HG02870 (cell line): ENCODE measurements at regions not wholly inside any gene's neighbourhood (a gene's known extent, or its start where the extent isn't known, plus 50 kb on each side); places are given as distances from the start of the nearest gene placed in this dataset.

Source experiments
- ATAC-seq: cut with Tn5 transposase; IDR thresholded peaks from one replicate; pipeline ENCODE4 v1.9.1; 2021; ENCODE audit warnings: mild to moderate bottlenecking, moderate library complexity; ENCODE audit not compliant: unreplicated experiment

GRCh38 chr21:17451364-17451891, 61.4 kb upstream of the CXADR start:
- ATAC-seq: no peak

GRCh38 chr21:17454315-17455027, 58.4 kb upstream of the CXADR start:
- peak; percentile 86 for ATAC-seq

- ATAC-seq: no peak
These were observed 57.9 kb upstream of the CXADR start for GRCh38 chr21:17455028-17455353.

GRCh38 chr21:17455451-17455850, 57.4 kb upstream of the CXADR start:
- ATAC-seq: no peak

GRCh38 chr21:17458279-17458678, 54.6 kb upstream of the CXADR start:
- no peak for ATAC-seq

GRCh38 chr21:17460094-17460493, 52.7 kb upstream of the CXADR start:
- no peak for ATAC-seq

- no peak for ATAC-seq
These were observed 51.8 kb upstream of the CXADR start for GRCh38 chr21:17461014-17461413.

- ATAC-seq: no peak
These were observed 51.3 kb upstream of the CXADR start for GRCh38 chr21:17461582-17461981.

GRCh38 chr21:17462276-17462981, 50.4 kb upstream of the CXADR start:
- no peak for ATAC-seq
